Caco-2 (cell line): ENCODE measurements at regions not wholly inside any gene's neighbourhood (a gene's known extent, or its start where the extent isn't known, plus 50 kb on each side); places are given as distances from the start of the nearest gene placed in this dataset.

Source experiments
- BruUV-seq: library from RNA; stranded (reverse); fragments of 400-500 nt; replicated peaks from 2 replicates; lab custom pipeline; 2021; lab: Mats Ljungman, UMichigan
- CTCF ChIA-PET: fragments of 300-600 bp; sonication (Branson Sonifier 250); formaldehyde crosslinking; loops from one replicate; lab custom pipeline; 2022; ENCODE audit warnings: antibody characterized with exemption; lab: Charles Lee
- POLR2A ChIA-PET: fragments of 300-600 bp; sonication (Branson Sonifier 250); formaldehyde crosslinking; loops from one replicate; lab custom pipeline; 2022; ENCODE audit warnings: antibody characterized with exemption; lab: Charles Lee
- DNase-seq, 2 experiments: peaks; one replicate each; pipeline versions ENCODE4 v3.0.0 to v3.0.0-alpha.2; 2020 to 2022
- H3K27me3 ChIP-seq: replicated peaks from 2 replicates; pipeline ENCODE4 v1.6.0; 2011; ENCODE audit warnings: low read length; ENCODE audit not compliant: control insufficient read depth, insufficient read depth
- H3K36me3 ChIP-seq: 2 replicates; pipeline ENCODE4 v1.5.1; 2011; ENCODE audit warnings: low read length; ENCODE audit not compliant: control insufficient read depth, insufficient read depth
- H3K4me1 ChIP-seq: fragments of 250-450 bp; sonication (Bioruptor Pico); 2 replicates; pipeline ENCODE4 v1.5.1; 2020; ENCODE audit warnings: mild to moderate bottlenecking
- H3K4me3 ChIP-seq: 2 replicates; pipeline ENCODE4 v1.5.1; 2011; ENCODE audit warnings: low read depth, mild to moderate bottlenecking, control low read depth, low read length
- H3K9me3 ChIP-seq: fragments of 250-450 bp; sonication (Bioruptor Pico); 2 replicates; pipeline ENCODE4 v1.5.1; 2020; ENCODE audit warnings: mild to moderate bottlenecking, moderate library complexity
- H3K27ac Mint-ChIP-seq: one replicate; pipeline ENCODE4 v1.8.0; 2022; ENCODE audit warnings: mixed read lengths; ENCODE audit not compliant: unreplicated experiment
- H3K27me3 Mint-ChIP-seq: one replicate; pipeline ENCODE4 v1.8.0; 2022; ENCODE audit warnings: mixed read lengths; ENCODE audit not compliant: insufficient read depth, unreplicated experiment
- H3K36me3 Mint-ChIP-seq: one replicate; pipeline ENCODE4 v1.8.0; 2022; ENCODE audit warnings: mild to moderate bottlenecking, mixed read lengths; ENCODE audit not compliant: insufficient read depth, unreplicated experiment
- H3K4me1 Mint-ChIP-seq: one replicate; pipeline ENCODE4 v1.8.0; 2022; ENCODE audit warnings: low read depth, mixed read lengths; ENCODE audit not compliant: unreplicated experiment
- H3K4me3 Mint-ChIP-seq: one replicate; pipeline ENCODE4 v1.8.0; 2022; ENCODE audit warnings: mild to moderate bottlenecking, moderate library complexity, mixed read lengths; ENCODE audit not compliant: unreplicated experiment
- H3K9me3 Mint-ChIP-seq: one replicate; pipeline ENCODE4 v1.8.0; 2022; ENCODE audit warnings: mixed read lengths; ENCODE audit not compliant: unreplicated experiment
- CTCF ChIP-seq, 2 experiments: fragments of 200-600 bp in 1 of 2; IDR thresholded peaks; 1 replicate in 1 of 2; 2 replicates in 1 of 2; pipeline versions ENCODE4 v1.5.1 to v1.8.0; 2011 to 2022; ENCODE audit warnings: antibody characterized with exemption in 1 of 2, control low read depth in 1 of 2, inconsistent platforms in 1 of 2, low read depth in 1 of 2, low read length in 1 of 2, mild to moderate bottlenecking in 1 of 2, moderate library complexity in 1 of 2; ENCODE audit not compliant: insufficient read depth in 1 of 2, severe bottlenecking in 1 of 2, unreplicated experiment in 1 of 2
- intact Hi-C: fragments of 100-400 bp; cut with micrococcal nuclease; formaldehyde crosslinking; loops from one replicate; pipeline ENCODE4 v1.10.0; 2022; ENCODE audit not compliant: unreplicated experiment

- ChIA-PET CTCF (no interaction called here), POLR2A (no interaction called here)
- Mint-ChIP-seq H3K36me3 (no peaks in the 10 kb centered on the region), H3K4me1 (no peaks in the 10 kb centered on the region), H3K4me3 (no peak overlapping the region), H3K27ac (no peak overlapping the region), H3K9me3 (no peaks in the 10 kb centered on the region), H3K27me3 (no peaks in the 10 kb centered on the region)
- no peaks in the 10 kb centered on the region for H3K27me3 ChIP-seq
- intact Hi-C loops, result loop anchor here (2.0 to 10.0 kb wide), 5 partner anchors 113 to 833 kb away; no protein-coding TSS in a partner anchor
- peaks cover 6% of the 10 kb centered on the region for H3K4me1 ChIP-seq
- no peak overlapping the region for H3K4me3 ChIP-seq
- BruUV-seq, result no TSS peak
- DNase-seq, result no peak
- no peak for TF ChIP-seq CTCF (IDR thresholded peaks at IDR 0.05; ENCODE audit: insufficient read depth in 1 of 2, low read depth in 1 of 2, low read length in 1 of 2, severe bottlenecking in 1 of 2, unreplicated experiment in 1 of 2)
- no peaks in the 10 kb centered on the region for H3K36me3 ChIP-seq
- no peaks in the 10 kb centered on the region for H3K9me3 ChIP-seq
These were observed 145.9 kb upstream of the NOCT start for GRCh38 chr4:138869631-138870030.

DNA sequence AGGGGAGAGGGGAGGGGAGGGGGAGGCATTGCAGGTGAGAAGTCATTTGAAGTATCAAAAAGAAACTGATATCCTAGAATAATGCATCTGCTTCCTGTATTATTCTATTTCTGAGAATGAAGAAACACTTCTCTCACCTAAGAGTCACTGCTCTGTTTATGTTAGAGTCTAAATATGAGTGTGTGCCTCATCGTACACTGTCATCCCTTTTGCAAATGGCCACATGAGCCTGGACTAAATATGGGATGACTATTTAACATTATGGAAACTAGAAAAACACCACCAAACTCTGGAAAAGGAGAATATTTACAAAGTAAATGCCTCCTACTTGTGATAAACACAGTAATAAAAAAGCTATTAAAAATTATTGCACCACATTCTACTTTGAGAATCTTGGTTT, 146.4 kb upstream of the NOCT start:
- no peak for TF ChIP-seq CTCF (IDR thresholded peaks at IDR 0.05; ENCODE audit: insufficient read depth in 1 of 2, low read depth in 1 of 2, low read length in 1 of 2, severe bottlenecking in 1 of 2, unreplicated experiment in 1 of 2)

GRCh38 chr4:138868562-138868961, 147.0 kb upstream of the NOCT start:
- TF ChIP-seq CTCF (IDR thresholded peaks at IDR 0.05; ENCODE audit: insufficient read depth in 1 of 2, low read depth in 1 of 2, low read length in 1 of 2, severe bottlenecking in 1 of 2, unreplicated experiment in 1 of 2), result no peak
- Mint-ChIP-seq H3K4me1 (no peaks in the 10 kb centered on the region), H3K27ac (no peak overlapping the region), H3K27me3 (no peaks in the 10 kb centered on the region), H3K4me3 (no peak overlapping the region), H3K9me3 (no peaks in the 10 kb centered on the region), H3K36me3 (no peaks in the 10 kb centered on the region)
- Histone ChIP-seq H3K4me1 (peaks cover 6% of the 10 kb centered on the region), H3K36me3 (no peaks in the 10 kb centered on the region), H3K9me3 (no peaks in the 10 kb centered on the region), H3K27me3 (no peaks in the 10 kb centered on the region), H3K4me3 (no peak overlapping the region)
- no peak for DNase-seq
- no TSS peak for BruUV-seq
- ChIA-PET POLR2A (no interaction called here), CTCF (no interaction called here)
- intact Hi-C loops, result no loop called here

More for the DNA sequence above, 146.4 kb upstream of the NOCT start:
- no peak overlapping the region for H3K27ac Mint-ChIP-seq
- no peaks in the 10 kb centered on the region for H3K9me3 ChIP-seq
- no peak for DNase-seq
- no TSS peak for BruUV-seq
- H3K27me3 Mint-ChIP-seq, result no peaks in the 10 kb centered on the region
- POLR2A ChIA-PET, result no interaction called here
- no peaks in the 10 kb centered on the region for H3K36me3 ChIP-seq
- intact Hi-C loops, result no loop called here
- no peaks in the 10 kb centered on the region for H3K27me3 ChIP-seq
- H3K4me3 Mint-ChIP-seq, result no peak overlapping the region
- no peaks in the 10 kb centered on the region for H3K4me1 Mint-ChIP-seq
- no peaks in the 10 kb centered on the region for H3K9me3 Mint-ChIP-seq
- H3K4me3 ChIP-seq, result no peak overlapping the region
- CTCF ChIA-PET, result no interaction called here
- H3K36me3 Mint-ChIP-seq, result no peaks in the 10 kb centered on the region
- peaks cover 6% of the 10 kb centered on the region for H3K4me1 ChIP-seq
